NB4 (cell line): ENCODE measurements at regions not wholly inside any gene's neighbourhood (a gene's known extent, or its start where the extent isn't known, plus 50 kb on each side); places are given as distances from the start of the nearest gene placed in this dataset.

Source experiments
- DNase-seq: peaks from one replicate; pipeline ENCODE4 v3.0.0; 2010; ENCODE audit warnings: low read depth
- H3K4me3 ChIP-seq: one replicate; pipeline ENCODE4 v1.5.1; 2011; ENCODE audit warnings: mild to moderate bottlenecking, low read depth, low read length, moderate library complexity
- MYC ChIP-seq: IDR thresholded peaks from 2 replicates; pipeline ENCODE4 v1.6.1; 2011; ENCODE audit warnings: low read depth, low read length
- POLR2A ChIP-seq: IDR thresholded peaks from 2 replicates; pipeline ENCODE4 v1.6.1; 2011; ENCODE audit warnings: mild to moderate bottlenecking; ENCODE audit not compliant: insufficient read length; ENCODE audit errors: extremely low read depth
- TF ChIP-seq, protein P1 (sequence below): IDR thresholded peaks from one replicate; pipeline ENCODE4 v1.5.1; 2012; ENCODE audit warnings: low read depth, low read length
- TF ChIP-seq, protein P2 (sequence below): IDR thresholded peaks from 2 replicates; pipeline ENCODE4 v1.6.1; 2011; ENCODE audit warnings: low read depth, low read length

GRCh38 chr2:120613742-120614571 lies 121.7 kb upstream of the GLI2 start:
- no peak for DNase-seq
- TF ChIP-seq POLR2A, result no peak
- TF ChIP-seq MYC, result no peak
- TF ChIP-seq, protein P1, sequence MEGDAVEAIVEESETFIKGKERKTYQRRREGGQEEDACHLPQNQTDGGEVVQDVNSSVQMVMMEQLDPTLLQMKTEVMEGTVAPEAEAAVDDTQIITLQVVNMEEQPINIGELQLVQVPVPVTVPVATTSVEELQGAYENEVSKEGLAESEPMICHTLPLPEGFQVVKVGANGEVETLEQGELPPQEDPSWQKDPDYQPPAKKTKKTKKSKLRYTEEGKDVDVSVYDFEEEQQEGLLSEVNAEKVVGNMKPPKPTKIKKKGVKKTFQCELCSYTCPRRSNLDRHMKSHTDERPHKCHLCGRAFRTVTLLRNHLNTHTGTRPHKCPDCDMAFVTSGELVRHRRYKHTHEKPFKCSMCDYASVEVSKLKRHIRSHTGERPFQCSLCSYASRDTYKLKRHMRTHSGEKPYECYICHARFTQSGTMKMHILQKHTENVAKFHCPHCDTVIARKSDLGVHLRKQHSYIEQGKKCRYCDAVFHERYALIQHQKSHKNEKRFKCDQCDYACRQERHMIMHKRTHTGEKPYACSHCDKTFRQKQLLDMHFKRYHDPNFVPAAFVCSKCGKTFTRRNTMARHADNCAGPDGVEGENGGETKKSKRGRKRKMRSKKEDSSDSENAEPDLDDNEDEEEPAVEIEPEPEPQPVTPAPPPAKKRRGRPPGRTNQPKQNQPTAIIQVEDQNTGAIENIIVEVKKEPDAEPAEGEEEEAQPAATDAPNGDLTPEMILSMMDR, result no peak
- TF ChIP-seq, protein P2, sequence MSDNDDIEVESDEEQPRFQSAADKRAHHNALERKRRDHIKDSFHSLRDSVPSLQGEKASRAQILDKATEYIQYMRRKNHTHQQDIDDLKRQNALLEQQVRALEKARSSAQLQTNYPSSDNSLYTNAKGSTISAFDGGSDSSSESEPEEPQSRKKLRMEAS, result no peak
- no peak overlapping the region for H3K4me3 ChIP-seq

- DNase-seq, result no peak
- TF ChIP-seq, protein P1, result no peak
- TF ChIP-seq, protein P2, result no peak
- no peak overlapping the region for H3K4me3 ChIP-seq
Observed at GRCh38 chr2:120614901-120615300, 120.8 kb upstream of the GLI2 start.

GRCh38 chr2:120616261-120616660 lies 119.4 kb upstream of the GLI2 start:
- DNase-seq, result no peak
- H3K4me3 ChIP-seq, result no peak overlapping the region
- TF ChIP-seq, protein P2, result no peak
- TF ChIP-seq, protein P1, result no peak
- TF ChIP-seq MYC (no peak), POLR2A (no peak)

GRCh38 chr2:120617055-120617454 lies 118.6 kb upstream of the GLI2 start:
- TF ChIP-seq, protein P2, result no peak; the same call in 1 of the 2 replicates
- TF ChIP-seq, protein P1, result no peak
- peak; percentile 66 for DNase-seq
- no peak overlapping the region for H3K4me3 ChIP-seq

- no peak for DNase-seq
- no peak overlapping the region for H3K4me3 ChIP-seq
- TF ChIP-seq MYC (no peak), POLR2A (no peak)
- TF ChIP-seq, protein P2, result no peak
- TF ChIP-seq, protein P1, result no peak
Observed at GRCh38 chr2:120618830-120619229, 116.8 kb upstream of the GLI2 start.
